Stimulated activated CD4-positive, alpha-beta T cell treated with anti-CD3 and anti-CD28 coated beads, Interleukin-15, amount 100 ng/mL, for 24 hours (primary cell): ENCODE measurements at regions not wholly inside any gene's neighbourhood (a gene's known extent, or its start where the extent isn't known, plus 50 kb on each side); places are given as distances from the start of the nearest gene placed in this dataset.

Source experiments
- DNase-seq: peaks from one replicate; pipeline ENCODE4 v3.0.0-alpha.2; 2020

DNA sequence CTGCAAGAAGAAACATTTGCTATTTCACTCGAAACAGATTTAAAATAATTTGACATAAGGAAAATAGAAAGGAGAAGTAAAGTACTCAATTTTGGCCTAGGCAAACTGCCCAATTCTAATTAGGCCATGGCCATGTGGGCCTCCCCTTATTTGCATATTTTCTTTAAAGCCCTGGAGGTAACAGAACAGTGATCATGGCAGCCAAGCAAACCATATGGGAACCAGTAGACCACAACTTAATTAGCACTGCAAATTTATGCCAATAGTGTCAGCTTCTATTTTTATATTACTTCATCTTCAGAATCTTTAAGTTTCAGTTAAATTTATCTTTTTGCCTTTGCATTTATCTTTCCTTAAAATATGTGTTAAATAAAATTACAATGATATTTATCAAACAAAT, 63.3 kb upstream of the THSD7A start:
- no peak for DNase-seq

DNA sequence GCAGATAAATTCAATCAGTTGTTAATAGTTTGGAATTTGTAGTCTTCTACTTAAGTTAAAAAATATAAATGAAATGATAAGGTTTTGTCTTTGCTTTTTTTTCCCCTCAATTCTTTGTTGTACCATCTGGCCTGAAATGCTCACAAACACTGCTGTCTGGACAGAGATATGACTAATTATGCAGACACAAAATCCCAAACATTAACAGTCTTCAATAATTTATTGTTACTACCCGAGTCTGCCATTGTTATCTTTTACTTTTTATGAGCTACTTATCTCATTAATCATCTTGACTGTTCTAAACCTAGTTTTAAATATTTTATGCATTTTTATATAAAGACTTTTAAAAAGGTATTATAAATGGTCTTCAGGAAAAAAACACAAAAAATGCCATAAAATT, 64.7 kb upstream of the THSD7A start:
- DNase-seq = no peak

- no peak for DNase-seq
These were observed 67.2 kb upstream of the THSD7A start for GRCh38 chr7:11899247-11899646.

DNA sequence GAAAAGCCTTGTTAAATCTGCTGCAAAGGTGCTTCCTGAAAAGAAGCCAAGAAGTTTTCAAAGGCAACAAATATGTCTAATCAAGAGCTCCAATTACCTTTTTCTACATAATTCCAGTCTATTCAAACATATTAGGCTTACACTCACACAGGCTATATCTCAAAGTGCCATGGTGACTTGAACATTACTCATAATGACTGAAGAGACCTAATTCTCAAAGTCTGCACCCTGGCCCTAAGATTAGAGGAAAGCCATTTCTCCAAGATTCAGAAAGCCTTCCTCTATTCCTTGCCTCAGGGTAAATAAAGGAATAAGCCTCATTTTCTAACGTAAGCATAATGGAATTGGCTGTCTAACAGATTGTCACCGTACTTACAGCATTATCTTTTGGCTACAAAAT, 78.3 kb upstream of the THSD7A start:
- no peak for DNase-seq

GRCh38 chr7:11911900-11912299, 79.9 kb upstream of the THSD7A start:
- DNase-seq = no peak

GRCh38 chr7:11914645-11915044, 82.6 kb upstream of the THSD7A start:
- no peak for DNase-seq

DNA sequence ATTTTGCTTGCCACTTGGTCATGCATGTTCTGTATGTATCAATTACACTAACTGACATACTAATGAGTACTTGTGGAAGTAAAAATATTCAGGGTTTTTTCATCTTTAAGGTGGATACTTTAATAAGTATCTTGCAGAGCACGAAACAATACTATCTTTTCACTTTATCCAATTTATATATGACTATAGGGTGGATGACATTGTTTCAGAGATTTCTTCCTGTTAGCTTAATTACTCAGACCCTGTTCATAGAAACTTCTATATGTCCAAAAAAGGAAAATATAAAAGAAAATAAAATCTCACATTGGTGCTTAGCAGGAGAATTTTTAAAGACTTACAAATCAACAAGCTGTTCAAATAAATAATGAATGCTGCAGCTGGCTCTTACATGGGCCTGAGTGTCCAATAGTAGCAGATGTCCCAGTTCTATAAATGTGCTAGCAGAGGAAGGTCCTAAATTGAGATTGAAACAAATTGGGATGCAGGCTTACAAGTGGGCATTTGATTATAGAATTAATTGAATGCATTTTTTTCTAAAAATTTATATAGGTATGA, 91.5 kb upstream of the THSD7A start:
- DNase-seq = no peak

GRCh38 chr7:11931307-11931706, 99.3 kb upstream of the THSD7A start:
- DNase-seq = no peak

GRCh38 chr7:11934796-11935195, 102.8 kb upstream of the THSD7A start:
- DNase-seq = no peak

DNA sequence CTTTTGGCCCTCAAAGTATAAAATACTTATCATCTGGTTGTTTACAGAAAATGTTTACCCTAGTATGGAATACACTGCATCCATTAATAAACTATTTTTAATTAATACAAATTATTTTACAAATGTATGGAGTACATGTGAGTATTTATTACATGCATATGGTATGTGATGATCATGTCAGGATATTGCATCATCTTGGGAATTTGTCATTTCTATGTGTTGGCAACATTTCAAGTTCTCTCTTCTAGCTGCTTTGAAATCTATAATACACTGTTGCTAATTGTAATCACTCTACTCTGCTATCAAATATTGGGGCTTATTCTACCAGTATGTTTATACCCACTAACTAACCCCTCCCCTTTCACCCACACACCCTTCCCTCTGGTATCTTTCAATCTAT, 103.9 kb upstream of the THSD7A start:
- no peak for DNase-seq

- no peak for DNase-seq
These were observed 114.8 kb upstream of the THSD7A start for GRCh38 chr7:11946794-11947193.

GRCh38 chr7:11950281-11950680, 118.3 kb upstream of the THSD7A start:
- DNase-seq = no peak

DNA sequence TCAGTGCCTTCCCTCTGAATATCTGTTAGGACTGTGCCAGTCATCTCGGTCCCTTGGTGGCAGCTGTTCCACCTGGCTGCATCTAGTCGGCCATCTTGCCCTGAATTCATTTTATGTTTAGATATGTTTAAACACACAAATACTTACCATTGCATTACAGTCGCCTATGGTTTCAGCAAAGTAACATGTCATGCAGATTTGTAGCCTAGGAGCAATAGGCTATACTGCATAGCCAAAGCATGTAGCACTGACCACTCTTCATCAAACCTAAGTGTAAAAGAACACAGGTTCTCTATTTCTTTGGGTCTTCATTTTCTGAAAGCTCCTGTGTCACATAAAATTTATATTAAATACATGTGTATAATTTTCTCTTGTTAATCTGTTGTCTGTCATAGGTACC, 118.9 kb upstream of the THSD7A start:
- no peak for DNase-seq

DNA sequence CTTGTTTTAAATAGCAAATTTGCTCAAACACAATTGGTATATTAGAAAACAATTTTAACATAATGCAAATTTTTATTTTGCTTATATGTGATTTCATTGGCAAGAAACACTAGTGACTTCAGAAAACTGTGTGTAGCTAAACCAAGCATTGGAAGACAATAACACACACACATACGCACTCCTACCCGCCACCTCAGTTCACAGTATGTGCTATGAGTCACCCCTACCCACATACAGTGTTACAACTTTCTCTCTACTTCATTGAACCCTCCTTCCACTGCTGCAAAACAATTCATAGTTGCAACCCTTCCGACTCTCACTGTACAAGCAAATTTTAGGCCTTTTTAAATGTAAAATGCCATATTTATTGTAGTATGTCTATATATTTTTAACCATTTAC, 119.9 kb upstream of the THSD7A start:
- DNase-seq = no peak

- no peak for DNase-seq
These were observed 121.0 kb upstream of the THSD7A start for GRCh38 chr7:11952972-11953371.

GRCh38 chr7:11956991-11957390, 125.0 kb upstream of the THSD7A start:
- DNase-seq = no peak

- DNase-seq = no peak
These were observed 126.0 kb upstream of the THSD7A start for GRCh38 chr7:11957956-11958355.

DNA sequence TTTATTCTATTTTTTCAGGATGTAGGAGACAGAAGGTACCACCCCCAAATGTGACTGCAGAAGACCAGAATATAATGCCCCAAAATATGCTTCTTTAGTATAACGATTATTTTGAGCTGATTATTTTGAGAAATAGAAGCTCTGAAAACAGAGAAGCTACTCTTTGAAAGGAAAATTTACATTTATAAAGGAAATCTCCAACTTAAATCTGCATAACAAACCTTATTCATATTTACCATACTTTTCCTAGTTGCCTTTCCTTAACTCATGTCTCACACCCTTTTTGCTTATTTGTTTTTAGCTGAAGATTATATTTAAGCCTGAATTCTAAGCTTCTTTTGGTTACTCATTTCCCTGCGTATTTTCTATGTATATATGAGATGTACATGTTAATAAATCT, 127.1 kb upstream of the THSD7A start:
- DNase-seq = no peak

GRCh38 chr7:11960621-11961020, 128.6 kb upstream of the THSD7A start:
- no peak for DNase-seq

DNA sequence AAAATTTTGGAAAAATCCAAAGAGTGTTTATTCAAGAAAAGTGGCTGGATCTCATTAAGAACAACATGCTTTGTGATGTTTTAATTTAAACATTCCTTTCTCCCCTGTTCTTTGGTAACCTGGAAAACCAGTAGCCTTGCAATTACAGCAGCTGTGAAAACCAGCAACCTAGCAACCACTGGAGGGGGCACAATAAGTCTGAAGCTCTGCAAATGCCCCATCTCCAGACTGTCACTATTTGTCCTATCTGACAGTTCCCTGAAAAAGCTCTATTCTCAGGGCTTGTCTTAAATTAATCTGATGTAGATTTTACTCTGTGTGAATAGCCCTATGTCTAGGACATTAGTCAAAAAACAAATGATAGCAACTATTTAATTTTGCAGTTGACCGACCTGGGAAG, 137.6 kb upstream of the THSD7A start:
- DNase-seq = no peak

DNA sequence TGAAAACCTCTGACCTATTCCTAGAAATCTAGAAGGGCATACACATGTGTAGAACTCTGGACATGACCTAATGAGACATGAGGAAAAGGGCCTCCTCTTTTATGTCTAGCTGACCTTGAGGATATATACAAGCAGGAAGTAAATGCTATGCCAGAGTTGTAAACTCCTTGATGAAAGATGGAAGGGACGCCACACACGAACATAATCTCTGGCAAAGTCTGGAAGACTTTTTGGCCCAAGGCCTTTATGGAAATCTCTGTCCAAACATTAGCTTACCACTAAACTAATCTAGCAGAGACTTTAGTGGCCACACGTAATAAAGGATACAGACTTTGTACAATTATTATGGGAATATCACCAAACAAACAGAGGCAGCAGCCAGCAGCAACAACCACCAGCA, 138.1 kb upstream of the THSD7A start:
- DNase-seq = no peak

DNA sequence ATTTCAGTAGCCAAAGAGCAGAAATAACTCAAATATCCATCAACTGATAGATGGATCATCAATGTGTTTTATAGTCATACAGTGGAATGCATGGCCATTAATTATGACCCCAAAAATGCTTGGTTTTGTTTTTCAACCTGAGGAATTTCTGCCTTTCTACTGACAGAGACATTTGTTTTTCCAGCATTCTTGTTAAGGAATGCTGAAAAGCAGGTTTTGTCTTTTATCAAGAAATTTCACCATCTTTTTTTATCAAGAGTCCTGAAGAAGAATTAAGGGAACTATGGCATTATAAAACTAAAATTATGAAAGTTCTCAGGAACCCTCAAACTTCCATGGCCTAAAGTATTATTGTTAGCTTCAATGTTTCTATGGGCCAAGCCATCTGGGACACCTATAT, 153.4 kb upstream of the THSD7A start:
- DNase-seq = no peak

GRCh38 chr7:11985971-11986370, 154.0 kb upstream of the THSD7A start:
- no peak for DNase-seq

- DNase-seq = no peak
These were observed 156.2 kb upstream of the THSD7A start for GRCh38 chr7:11988186-11988585.

GRCh38 chr7:12002428-12002827, 170.4 kb upstream of the THSD7A start:
- DNase-seq = no peak

GRCh38 chr7:12004581-12004980, 172.6 kb upstream of the THSD7A start:
- no peak for DNase-seq
